NCI-H128 (cell line): ENCODE measurements at regions not wholly inside any gene's neighbourhood (a gene's known extent, or its start where the extent isn't known, plus 50 kb on each side); places are given as distances from the start of the nearest gene placed in this dataset.

ENCODE experiments used
- DNase-seq: peaks from one replicate; lab custom pipeline; 2025; ENCODE audit not compliant: unreplicated experiment; lab: John Stamatoyannopoulos, UW

- no peak for DNase-seq
Measured at GRCh38 chr3:67828486-67829010, 174.1 kb upstream of the SUCLG2 start.

- no peak for DNase-seq
Measured at GRCh38 chr3:67821135-67821534, 166.7 kb upstream of the SUCLG2 start.

GRCh38 chr3:67819447-67819846, 165.0 kb upstream of the SUCLG2 start:
- no peak for DNase-seq

GRCh38 chr3:67809370-67809935, 155.0 kb upstream of the SUCLG2 start:
- DNase-seq, result no peak

- no peak for DNase-seq
Measured at GRCh38 chr3:67808906-67809305, 154.5 kb upstream of the SUCLG2 start.

- no peak for DNase-seq
Measured at GRCh38 chr3:67804578-67804977, 150.2 kb upstream of the SUCLG2 start.

- DNase-seq, result no peak
Measured at GRCh38 chr3:67804089-67804488, 149.7 kb upstream of the SUCLG2 start.

GRCh38 chr3:67798412-67798811, 144.0 kb upstream of the SUCLG2 start:
- DNase-seq, result no peak

GRCh38 chr3:67791620-67792019, 137.2 kb upstream of the SUCLG2 start:
- DNase-seq, result no peak

- no peak for DNase-seq
Measured at GRCh38 chr3:67790043-67790442, 135.6 kb upstream of the SUCLG2 start.

- no peak for DNase-seq
Measured at GRCh38 chr3:67788396-67788795, 134.0 kb upstream of the SUCLG2 start.

GRCh38 chr3:67783281-67784250, 129.2 kb upstream of the SUCLG2 start:
- DNase-seq, result no peak

- no peak for DNase-seq
Measured at GRCh38 chr3:67781871-67782270, 127.5 kb upstream of the SUCLG2 start.

- no peak for DNase-seq
Measured at GRCh38 chr3:67781218-67781617, 126.8 kb upstream of the SUCLG2 start.

- DNase-seq, result no peak
Measured at GRCh38 chr3:67774676-67775075, 120.3 kb upstream of the SUCLG2 start.

- no peak for DNase-seq
Measured at GRCh38 chr3:67765575-67765974, 111.2 kb upstream of the SUCLG2 start.

- DNase-seq, result no peak
Measured at GRCh38 chr3:67745296-67745695, 90.9 kb upstream of the SUCLG2 start.

GRCh38 chr3:67744699-67745098, 90.3 kb upstream of the SUCLG2 start:
- DNase-seq, result no peak

- no peak for DNase-seq
Measured at GRCh38 chr3:67739851-67740250, 85.4 kb upstream of the SUCLG2 start.

- no peak for DNase-seq
Measured at GRCh38 chr3:67737906-67738865, 83.8 kb upstream of the SUCLG2 start.

GRCh38 chr3:67737140-67737539, 82.7 kb upstream of the SUCLG2 start:
- DNase-seq, result no peak
